HG03045 (cell line): ENCODE measurements at regions not wholly inside any gene's neighbourhood (a gene's known extent, or its start where the extent isn't known, plus 50 kb on each side); places are given as distances from the start of the nearest gene placed in this dataset.

Experiments
- ATAC-seq: cut with Tn5 transposase; IDR thresholded peaks from one replicate; pipeline ENCODE4 v1.9.1; 2021; ENCODE audit warnings: mild to moderate bottlenecking, moderate library complexity; ENCODE audit not compliant: unreplicated experiment

GRCh38 chr18:56042915-56043536, 455.0 kb upstream of the TCF4 start:
- no peak for ATAC-seq

- ATAC-seq, result no peak
Measured at GRCh38 chr18:56038171-56039030, 450.4 kb upstream of the TCF4 start.

GRCh38 chr18:56036741-56037140, 448.7 kb upstream of the TCF4 start:
- no peak for ATAC-seq

GRCh38 chr18:56035546-56035945, 447.6 kb upstream of the TCF4 start:
- no peak for ATAC-seq

GRCh38 chr18:56034949-56035348, 447.0 kb upstream of the TCF4 start:
- no peak for ATAC-seq

- ATAC-seq, result no peak
Measured at GRCh38 chr18:56030060-56030459, 442.1 kb upstream of the TCF4 start.

- ATAC-seq, result no peak
Measured at GRCh38 chr18:56028514-56028913, 440.5 kb upstream of the TCF4 start.

GRCh38 chr18:56026509-56026908, 438.5 kb upstream of the TCF4 start:
- no peak for ATAC-seq

GRCh38 chr18:56021809-56022195, 433.8 kb upstream of the TCF4 start:
- no peak for ATAC-seq

GRCh38 chr18:56021136-56021808, 433.3 kb upstream of the TCF4 start:
- no peak for ATAC-seq

GRCh38 chr18:56019908-56020307, 431.9 kb upstream of the TCF4 start:
- ATAC-seq, result no peak

GRCh38 chr18:56019156-56019555, 431.2 kb upstream of the TCF4 start:
- ATAC-seq, result no peak

GRCh38 chr18:56009411-56009810, 421.4 kb upstream of the TCF4 start:
- ATAC-seq, result no peak

- no peak for ATAC-seq
Measured at GRCh38 chr18:56003720-56004088, 415.7 kb upstream of the TCF4 start.

- no peak for ATAC-seq
Measured at GRCh38 chr18:56003009-56003719, 415.2 kb upstream of the TCF4 start.

- no peak for ATAC-seq
Measured at GRCh38 chr18:56001576-56001975, 413.6 kb upstream of the TCF4 start.

- no peak for ATAC-seq
Measured at GRCh38 chr18:56000041-56000440, 412.0 kb upstream of the TCF4 start.

- no peak for ATAC-seq
Measured at GRCh38 chr18:55999641-56000040, 411.6 kb upstream of the TCF4 start.

GRCh38 chr18:55998801-55999385, 410.9 kb upstream of the TCF4 start:
- ATAC-seq, result no peak

- ATAC-seq, result no peak
Measured at GRCh38 chr18:55998071-55998522, 410.1 kb upstream of the TCF4 start.

GRCh38 chr18:55997151-55997561, 409.2 kb upstream of the TCF4 start:
- ATAC-seq, result no peak
